OCI-LY7 (cell line): ENCODE measurements at regions not wholly inside any gene's neighbourhood (a gene's known extent, or its start where the extent isn't known, plus 50 kb on each side); places are given as distances from the start of the nearest gene placed in this dataset.

Source experiments
- BruUV-seq: library from RNA; stranded (reverse); fragments of 400-500 nt; replicated peaks from 2 replicates; lab custom pipeline; 2021; lab: Mats Ljungman, UMichigan
- CTCF ChIA-PET: fragments of 300-600 bp; sonication (Branson Sonifier 250); formaldehyde crosslinking; loops from one replicate; lab custom pipeline; 2022; ENCODE audit warnings: antibody characterized with exemption; ENCODE audit not compliant: unreplicated experiment; lab: Charles Lee
- POLR2A ChIA-PET: fragments of 300-600 bp; sonication (Branson Sonifier 250); formaldehyde crosslinking; loops from one replicate; lab custom pipeline; 2022; ENCODE audit warnings: antibody characterized with exemption; lab: Charles Lee
- DNase-seq: peaks from one replicate; pipeline ENCODE4 v3.0.0-alpha.2; 2015; ENCODE audit warnings: low spot score
- H2AFZ ChIP-seq: fragments of 200-600 bp; sonication (generic), shearing (Covaris generic); 2 replicates; pipeline ENCODE4 v1.6.1; 2014; ENCODE audit warnings: mild to moderate bottlenecking, antibody characterized with exemption, low read length, moderate library complexity
- H3K27ac ChIP-seq: fragments of 200-600 bp; sonication (generic); 2 replicates; pipeline ENCODE4 v1.5.1; 2014; ENCODE audit warnings: mixed run types, low read depth, mild to moderate bottlenecking, moderate library complexity, low read length, inconsistent platforms; ENCODE audit not compliant: poor library complexity, severe bottlenecking
- H3K36me3 ChIP-seq: fragments of 200-600 bp; sonication (generic); 2 replicates; pipeline ENCODE4 v1.6.1; 2014; ENCODE audit warnings: mild to moderate bottlenecking, antibody characterized with exemption, low read length, moderate library complexity, mixed read lengths; ENCODE audit not compliant: insufficient read depth
- H3K4me1 ChIP-seq: fragments of 200-600 bp; sonication (generic); 2 replicates; pipeline ENCODE4 v1.5.1; 2014; ENCODE audit warnings: mild to moderate bottlenecking, low read length; ENCODE audit not compliant: insufficient read depth, poor library complexity, severe bottlenecking
- H3K4me2 ChIP-seq: fragments of 200-600 bp; sonication (generic); 2 replicates; pipeline ENCODE4 v1.6.1; 2014; ENCODE audit warnings: mild to moderate bottlenecking, low read length
- H3K4me3 ChIP-seq: fragments of 200-600 bp; sonication (generic); 2 replicates; pipeline ENCODE4 v1.5.1; 2014; ENCODE audit warnings: mild to moderate bottlenecking, low read depth, low read length; ENCODE audit not compliant: poor library complexity, severe bottlenecking
- H3K79me2 ChIP-seq: fragments of 200-600 bp; sonication (generic); 2 replicates; pipeline ENCODE4 v1.6.1; 2016; ENCODE audit warnings: low read depth, mild to moderate bottlenecking, low read length, moderate library complexity, mixed read lengths; ENCODE audit not compliant: insufficient read depth
- H3K9me2 ChIP-seq: fragments of 200-600 bp; sonication (generic); 2 replicates; pipeline ENCODE4 v1.6.1; 2016; ENCODE audit warnings: mild to moderate bottlenecking, low read length, mixed read lengths; ENCODE audit not compliant: insufficient read depth
- H3K9me3 ChIP-seq: fragments of 200-600 bp; sonication (generic); 2 replicates; pipeline ENCODE4 v1.6.1; 2014; ENCODE audit warnings: mild to moderate bottlenecking, mixed run types, low read length, mixed read lengths
- H4K20me1 ChIP-seq: fragments of 200-600 bp; sonication (generic); 2 replicates; pipeline ENCODE4 v1.6.1; 2014; ENCODE audit warnings: mild to moderate bottlenecking, antibody characterized with exemption, low read length, moderate library complexity, mixed read lengths; ENCODE audit not compliant: insufficient read depth
- EZH2phosphoT487 ChIP-seq: fragments of 200-600 bp; sonication (generic); IDR thresholded peaks from 2 replicates; pipeline ENCODE4 v1.6.1; 2018; ENCODE audit warnings: low read depth, borderline replicate concordance, mild to moderate bottlenecking, mixed run types, antibody characterized with exemption, low read length, moderate library complexity, mixed read lengths
- intact Hi-C: fragments of 100-400 bp; cut with micrococcal nuclease; formaldehyde crosslinking; loops from one replicate; pipeline ENCODE4 v1.10.0; 2022; ENCODE audit not compliant: unreplicated experiment
- TF ChIP-seq, protein P1 (sequence below): fragments of 200-600 bp; sonication (generic); conservative IDR thresholded peaks from 2 replicates; pipeline ENCODE4 v1.5.1; 2014; ENCODE audit warnings: mild to moderate bottlenecking, antibody characterized with exemption, low read length, moderate library complexity, mixed read lengths

DNA sequence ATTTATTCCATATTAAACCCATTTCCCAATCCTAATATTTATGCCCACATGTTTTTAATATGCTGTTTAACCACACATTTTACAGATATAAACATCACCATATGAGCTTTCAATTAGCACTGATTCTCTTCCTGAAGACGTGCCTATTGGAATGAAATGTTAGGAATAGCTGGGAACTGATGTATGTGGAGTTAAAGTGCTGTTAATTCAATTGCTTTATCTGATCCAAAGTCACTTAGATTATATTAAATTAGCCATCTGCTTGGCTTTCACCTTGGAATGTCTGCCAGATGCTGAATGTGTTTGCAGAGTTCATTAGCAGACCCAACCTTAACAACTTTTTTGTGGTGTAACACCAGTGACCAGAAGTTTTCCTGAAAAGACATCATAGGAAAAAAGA is 942.9 kb upstream of the KLHL29 start:
- H3K36me3 ChIP-seq, result no peaks in the 10 kb centered on the region
- no peak for DNase-seq
- ChIA-PET CTCF (no interaction called here), POLR2A (no interaction called here)
- H3K4me3 ChIP-seq, result no peak overlapping the region
- no peak overlapping the region for H2AFZ ChIP-seq
- no peak overlapping the region for H3K27ac ChIP-seq
- H4K20me1 ChIP-seq, result no peaks in the 10 kb centered on the region
- no peak overlapping the region for H3K4me2 ChIP-seq
- no peaks in the 10 kb centered on the region for H3K9me3 ChIP-seq
- BruUV-seq, result no TSS peak
- H3K79me2 ChIP-seq, result no peaks in the 10 kb centered on the region
- H3K9me2 ChIP-seq, result no peaks in the 10 kb centered on the region
- intact Hi-C loops, result no loop called here
- no peaks in the 10 kb centered on the region for H3K4me1 ChIP-seq
- TF ChIP-seq, protein P1, sequence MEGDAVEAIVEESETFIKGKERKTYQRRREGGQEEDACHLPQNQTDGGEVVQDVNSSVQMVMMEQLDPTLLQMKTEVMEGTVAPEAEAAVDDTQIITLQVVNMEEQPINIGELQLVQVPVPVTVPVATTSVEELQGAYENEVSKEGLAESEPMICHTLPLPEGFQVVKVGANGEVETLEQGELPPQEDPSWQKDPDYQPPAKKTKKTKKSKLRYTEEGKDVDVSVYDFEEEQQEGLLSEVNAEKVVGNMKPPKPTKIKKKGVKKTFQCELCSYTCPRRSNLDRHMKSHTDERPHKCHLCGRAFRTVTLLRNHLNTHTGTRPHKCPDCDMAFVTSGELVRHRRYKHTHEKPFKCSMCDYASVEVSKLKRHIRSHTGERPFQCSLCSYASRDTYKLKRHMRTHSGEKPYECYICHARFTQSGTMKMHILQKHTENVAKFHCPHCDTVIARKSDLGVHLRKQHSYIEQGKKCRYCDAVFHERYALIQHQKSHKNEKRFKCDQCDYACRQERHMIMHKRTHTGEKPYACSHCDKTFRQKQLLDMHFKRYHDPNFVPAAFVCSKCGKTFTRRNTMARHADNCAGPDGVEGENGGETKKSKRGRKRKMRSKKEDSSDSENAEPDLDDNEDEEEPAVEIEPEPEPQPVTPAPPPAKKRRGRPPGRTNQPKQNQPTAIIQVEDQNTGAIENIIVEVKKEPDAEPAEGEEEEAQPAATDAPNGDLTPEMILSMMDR, result no peak
- no peak for TF ChIP-seq EZH2phosphoT487

DNA sequence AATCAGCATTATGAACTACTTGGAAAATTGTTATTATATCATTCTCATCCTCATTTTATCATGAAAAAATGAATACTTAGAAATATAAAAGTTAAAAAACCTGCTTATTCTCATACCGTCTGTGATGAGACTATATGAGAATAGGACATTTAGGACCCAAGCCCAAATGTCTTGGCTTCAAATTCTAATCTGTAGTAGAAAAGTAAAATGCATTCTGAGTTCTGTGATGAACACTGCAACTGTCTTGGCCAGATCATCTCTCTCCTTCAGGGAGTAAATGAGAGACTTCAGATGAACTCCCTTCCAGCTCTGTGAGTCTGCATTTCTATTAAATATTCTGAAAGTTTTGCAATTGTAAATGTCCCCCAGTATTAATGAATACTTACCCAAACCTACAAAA is 940.7 kb upstream of the KLHL29 start:
- no peaks in the 10 kb centered on the region for H3K36me3 ChIP-seq
- no TSS peak for BruUV-seq
- DNase-seq, result no peak
- H3K4me3 ChIP-seq, result no peak overlapping the region
- H3K9me3 ChIP-seq, result no peaks in the 10 kb centered on the region
- no peak overlapping the region for H3K27ac ChIP-seq
- H3K4me2 ChIP-seq, result no peak overlapping the region
- CTCF ChIA-PET, result no interaction called here
- intact Hi-C loops, result no loop called here
- H3K79me2 ChIP-seq, result no peaks in the 10 kb centered on the region
- POLR2A ChIA-PET, result interaction anchor here (1.1 kb wide), 1 partner anchor 31 kb away, joined by 4 read pairs; no protein-coding TSS in a partner anchor
- TF ChIP-seq EZH2phosphoT487, result no peak
- TF ChIP-seq, protein P1, result no peak
- H4K20me1 ChIP-seq, result no peaks in the 10 kb centered on the region
- H3K4me1 ChIP-seq, result no peaks in the 10 kb centered on the region
- H3K9me2 ChIP-seq, result no peaks in the 10 kb centered on the region
- H2AFZ ChIP-seq, result no peak overlapping the region

DNA sequence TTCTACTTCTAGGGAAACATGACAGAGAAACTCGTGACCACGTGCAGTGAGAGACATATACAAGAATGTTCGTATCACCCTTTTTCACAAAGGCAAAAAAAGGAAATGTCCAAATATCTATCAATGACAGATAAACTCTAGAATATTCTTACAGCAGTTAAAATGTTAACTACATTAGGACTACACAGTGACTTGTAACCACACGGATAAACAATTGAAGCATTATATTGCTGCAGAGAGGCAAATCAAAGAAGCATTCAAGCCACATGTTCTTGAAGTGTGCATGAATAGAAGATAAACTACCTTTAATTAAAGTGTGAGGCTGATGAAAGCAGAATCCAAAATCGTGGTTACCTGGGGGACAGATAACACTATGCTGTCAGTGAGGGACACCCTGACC is 935.3 kb upstream of the KLHL29 start:
- no peaks in the 10 kb centered on the region for H4K20me1 ChIP-seq
- POLR2A ChIA-PET, result no interaction called here
- no peaks in the 10 kb centered on the region for H3K9me2 ChIP-seq
- no peak for DNase-seq
- H3K27ac ChIP-seq, result no peak overlapping the region
- BruUV-seq, result no TSS peak
- no peaks in the 10 kb centered on the region for H3K4me1 ChIP-seq
- no peak overlapping the region for H2AFZ ChIP-seq
- H3K36me3 ChIP-seq, result no peaks in the 10 kb centered on the region
- H3K4me3 ChIP-seq, result no peak overlapping the region
- no peak overlapping the region for H3K4me2 ChIP-seq
- TF ChIP-seq EZH2phosphoT487, result no peak
- TF ChIP-seq, protein P1, result no peak
- no peaks in the 10 kb centered on the region for H3K9me3 ChIP-seq
- CTCF ChIA-PET, result no interaction called here
- intact Hi-C loops, result no loop called here
- H3K79me2 ChIP-seq, result no peaks in the 10 kb centered on the region
